KMS-11 (cell line): ENCODE measurements at regions not wholly inside any gene's neighbourhood (a gene's known extent, or its start where the extent isn't known, plus 50 kb on each side); places are given as distances from the start of the nearest gene placed in this dataset.

Source experiments
- H2AFZ ChIP-seq: fragments of 200-600 bp; sonication (generic); 2 replicates; pipeline ENCODE4 v1.6.1; 2016; ENCODE audit warnings: antibody characterized with exemption, mixed run types, low read depth
- H3K27ac ChIP-seq: fragments of 200-600 bp; sonication (generic); 2 replicates; pipeline ENCODE4 v1.6.1; 2016; ENCODE audit warnings: mild to moderate bottlenecking, mixed run types
- H3K27me3 ChIP-seq: fragments of 200-600 bp; sonication (generic); 2 replicates; pipeline ENCODE4 v1.6.1; 2017; ENCODE audit warnings: mild to moderate bottlenecking, low read depth, mixed run types, moderate library complexity; ENCODE audit not compliant: insufficient read depth
- H3K36me3 ChIP-seq: fragments of 200-600 bp; sonication (generic); 2 replicates; pipeline ENCODE4 v1.6.1; 2017; ENCODE audit warnings: mild to moderate bottlenecking, mixed run types; ENCODE audit not compliant: insufficient read depth
- H3K4me1 ChIP-seq: fragments of 200-600 bp; sonication (generic); 2 replicates; pipeline ENCODE4 v1.6.1; 2016; ENCODE audit warnings: mild to moderate bottlenecking, low read depth, mixed run types; ENCODE audit not compliant: poor library complexity, severe bottlenecking
- H3K4me2 ChIP-seq: fragments of 200-600 bp; sonication (generic); 2 replicates; pipeline ENCODE4 v1.7.0; 2016; ENCODE audit warnings: mild to moderate bottlenecking, mixed run types
- H3K4me3 ChIP-seq: fragments of 200-600 bp; sonication (generic); IDR thresholded peaks from 2 replicates; pipeline ENCODE4 v1.6.1; 2017; ENCODE audit warnings: low read depth, low read length, mixed read lengths; ENCODE audit not compliant: insufficient read depth
- H3K79me2 ChIP-seq: fragments of 200-600 bp; sonication (generic); 2 replicates; pipeline ENCODE4 v1.6.1; 2016; ENCODE audit warnings: low read depth, mixed run types; ENCODE audit not compliant: insufficient read depth
- H3K9ac ChIP-seq: fragments of 200-600 bp; sonication (generic); 2 replicates; pipeline ENCODE4 v1.6.1; 2016; ENCODE audit warnings: mild to moderate bottlenecking, mixed run types
- H4K20me1 ChIP-seq: fragments of 200-600 bp; sonication (generic); 2 replicates; pipeline ENCODE4 v1.6.1; 2016; ENCODE audit warnings: mild to moderate bottlenecking, mixed run types; ENCODE audit not compliant: insufficient read depth
- CTCF ChIP-seq: fragments of 200-600 bp; sonication (generic); conservative IDR thresholded peaks from 2 replicates; pipeline ENCODE4 v1.6.1; 2017; ENCODE audit warnings: low read depth, mild to moderate bottlenecking, antibody characterized with exemption, low read length, moderate library complexity, mixed read lengths

- no peaks in the 10 kb centered on the region for H3K79me2 ChIP-seq
- no peak overlapping the region for H2AFZ ChIP-seq
- no peak overlapping the region for H3K4me3 ChIP-seq
- no peaks in the 10 kb centered on the region for H3K4me1 ChIP-seq
- no peak overlapping the region for H3K9ac ChIP-seq
- no peaks in the 10 kb centered on the region for H3K36me3 ChIP-seq
- H3K27me3 ChIP-seq = no peaks in the 10 kb centered on the region
- H3K4me2 ChIP-seq = no peak overlapping the region
- no peaks in the 10 kb centered on the region for H4K20me1 ChIP-seq
- H3K27ac ChIP-seq = no peak overlapping the region
- no peak for TF ChIP-seq CTCF
These were observed 172.8 kb downstream of the VAPA start for GRCh38 chr18:10086458-10087210.

- H3K4me2 ChIP-seq = no peak overlapping the region
- no peaks in the 10 kb centered on the region for H3K36me3 ChIP-seq
- no peak overlapping the region for H3K4me3 ChIP-seq
- H4K20me1 ChIP-seq = no peaks in the 10 kb centered on the region
- no peak overlapping the region for H3K27ac ChIP-seq
- no peaks in the 10 kb centered on the region for H3K27me3 ChIP-seq
- no peaks in the 10 kb centered on the region for H3K4me1 ChIP-seq
- H2AFZ ChIP-seq = no peak overlapping the region
- no peaks in the 10 kb centered on the region for H3K79me2 ChIP-seq
- H3K9ac ChIP-seq = no peak overlapping the region
- TF ChIP-seq CTCF = no peak
These were observed 174.9 kb downstream of the VAPA start for GRCh38 chr18:10088734-10089133.

- H3K27me3 ChIP-seq = no peaks in the 10 kb centered on the region
- no peak overlapping the region for H3K4me2 ChIP-seq
- H3K4me1 ChIP-seq = no peaks in the 10 kb centered on the region
- no peak overlapping the region for H2AFZ ChIP-seq
- H4K20me1 ChIP-seq = no peaks in the 10 kb centered on the region
- no peak overlapping the region for H3K27ac ChIP-seq
- no peaks in the 10 kb centered on the region for H3K79me2 ChIP-seq
- H3K9ac ChIP-seq = no peak overlapping the region
- no peak overlapping the region for H3K4me3 ChIP-seq
- H3K36me3 ChIP-seq = no peaks in the 10 kb centered on the region
- TF ChIP-seq CTCF = no peak
These were observed 176.1 kb downstream of the VAPA start for GRCh38 chr18:10089881-10090280.

- H3K4me3 ChIP-seq = no peak overlapping the region
- no peak overlapping the region for H3K4me2 ChIP-seq
- H3K79me2 ChIP-seq = no peaks in the 10 kb centered on the region
- H3K9ac ChIP-seq = no peak overlapping the region
- no peak overlapping the region for H3K27ac ChIP-seq
- no peaks in the 10 kb centered on the region for H3K4me1 ChIP-seq
- no peaks in the 10 kb centered on the region for H4K20me1 ChIP-seq
- H3K27me3 ChIP-seq = no peaks in the 10 kb centered on the region
- no peak for TF ChIP-seq CTCF
- H2AFZ ChIP-seq = no peak overlapping the region
- H3K36me3 ChIP-seq = no peaks in the 10 kb centered on the region
These were observed 176.9 kb downstream of the VAPA start for GRCh38 chr18:10090668-10091067.
